SK-N-SH (cell line): ENCODE measurements at regions not wholly inside any gene's neighbourhood (a gene's known extent, or its start where the extent isn't known, plus 50 kb on each side); places are given as distances from the start of the nearest gene placed in this dataset.
A peak's percentile ranks its signal among the peaks of the same experiment; 100 is the strongest.

Experiments
- CTCF ChIA-PET: fragments of 300-600, 350-600 bp; formaldehyde crosslinking; extraction: SDS; loops from one replicate; lab custom pipeline; 2021; lab: Yijun Ruan, JAX
- POLR2A ChIA-PET: fragments of 350-600 bp; sonication (Branson Sonifier 250); formaldehyde crosslinking; extraction: SDS; loops from one replicate; lab custom pipeline; 2020; ENCODE audit warnings: antibody characterized with exemption, inconsistent platforms; lab: Yijun Ruan, JAX
- DNase-seq: peaks from one replicate; pipeline ENCODE4 v3.0.0; 2012
- H2AFZ ChIP-seq: fragments of 200-600 bp; sonication (generic); 2 replicates; pipeline ENCODE4 v1.8.1; 2016; ENCODE audit warnings: antibody characterized with exemption, mild to moderate bottlenecking, low read depth
- H3F3A ChIP-seq: fragments of 200-600 bp; sonication (generic); replicated peaks from 2 replicates; pipeline ENCODE3; 2016; ENCODE audit warnings: antibody characterized with exemption, mild to moderate bottlenecking; ENCODE audit not compliant: insufficient read depth
- H3K27ac ChIP-seq, 2 experiments: fragments of 200-500 bp in 1 of 2; fragments of 200-600 bp in 1 of 2; sonication (Bioruptor generic) in 1 of 2; sonication (generic), shearing (Covaris generic) in 1 of 2; 2 replicates each; pipeline versions ENCODE4 v1.5.1 to v1.6.1; 2014 to 2016; ENCODE audit warnings: low read depth in 2 of 2, inconsistent platforms in 1 of 2, low read length in 1 of 2, mild to moderate bottlenecking in 1 of 2, mixed read lengths in 1 of 2
- H3K27me3 ChIP-seq: fragments of 200-600 bp; sonication (generic), shearing (Covaris generic); 2 replicates; pipeline ENCODE4 v1.6.1; 2016; ENCODE audit warnings: mixed run types; ENCODE audit not compliant: insufficient read depth
- H3K36me3 ChIP-seq, 2 experiments: fragments of 200-500 bp in 1 of 2; fragments of 200-600 bp in 1 of 2; sonication (Bioruptor generic) in 1 of 2; sonication (generic) in 1 of 2; replicated peaks in 1 of 2; 2 replicates each; pipeline versions ENCODE3 to v1.5.1; 2014 to 2016; ENCODE audit warnings: low read length in 1 of 2, mild to moderate bottlenecking in 1 of 2; ENCODE audit not compliant: insufficient read depth in 2 of 2, control insufficient read depth in 1 of 2
- H3K4me1 ChIP-seq, 2 experiments: fragments of 200-500 bp in 1 of 2; fragments of 200-600 bp in 1 of 2; sonication (Bioruptor generic) in 1 of 2; sonication (generic), shearing (Covaris generic) in 1 of 2; 2 replicates each; pipeline versions ENCODE4 v1.5.1 to v1.6.1; 2014 to 2016; ENCODE audit warnings: low read depth in 1 of 2, low read length in 1 of 2, mixed run types in 1 of 2; ENCODE audit not compliant: insufficient read depth in 2 of 2, control insufficient read depth in 1 of 2
- H3K4me2 ChIP-seq: fragments of 200-600 bp; sonication (generic), shearing (Covaris generic); 2 replicates; pipeline ENCODE4 v1.6.1; 2017; ENCODE audit warnings: mixed run types
- H3K4me3 ChIP-seq, 2 experiments: fragments of 200-500 bp in 1 of 2; fragments of 200-600 bp in 1 of 2; sonication (Bioruptor generic) in 1 of 2; sonication (generic), shearing (Covaris generic) in 1 of 2; 2 replicates each; pipeline versions ENCODE4 v1.5.1 to v1.8.1; 2014 to 2016; ENCODE audit warnings: low read depth in 2 of 2, inconsistent platforms in 1 of 2, low read length in 1 of 2, mild to moderate bottlenecking in 1 of 2, mixed read lengths in 1 of 2, moderate library complexity in 1 of 2
- H3K79me2 ChIP-seq: fragments of 200-600 bp; sonication (generic); 2 replicates; pipeline ENCODE4 v1.8.1; 2017; ENCODE audit warnings: mild to moderate bottlenecking; ENCODE audit not compliant: insufficient read depth
- H3K9ac ChIP-seq: fragments of 200-600 bp; sonication (generic); 2 replicates; pipeline ENCODE4 v1.6.1; 2017; ENCODE audit warnings: mixed run types
- H3K9me2 ChIP-seq: fragments of 200-600 bp; sonication (generic); 2 replicates; pipeline ENCODE4 v1.6.1; 2017; ENCODE audit warnings: mixed run types
- H3K9me3 ChIP-seq: fragments of 200-600 bp; sonication (generic); 2 replicates; pipeline ENCODE4 v1.6.1; 2017; ENCODE audit warnings: mixed run types, mild to moderate bottlenecking, moderate library complexity
- H4K20me1 ChIP-seq: fragments of 200-600 bp; sonication (generic); 2 replicates; pipeline ENCODE4 v1.6.1; 2017; ENCODE audit warnings: mild to moderate bottlenecking, mixed run types; ENCODE audit not compliant: insufficient read depth
- CHD2 ChIP-seq: fragments of 150-350 bp; IDR thresholded peaks from 2 replicates; pipeline ENCODE4 v1.6.1; 2018; ENCODE audit warnings: low read length; ENCODE audit not compliant: partially characterized antibody
- EP300 ChIP-seq, 2 experiments: IDR thresholded peaks; 2 replicates each; pipeline versions ENCODE4 v1.4.0 to v1.6.1; 2012; ENCODE audit warnings: borderline replicate concordance in 1 of 2, low read depth in 1 of 2, low read length in 1 of 2
- EZH2phosphoT487 ChIP-seq: fragments of 200-600 bp; sonication (generic); IDR thresholded peaks from 2 replicates; pipeline ENCODE4 v1.6.1; 2017; ENCODE audit warnings: low read depth, mixed run types, mild to moderate bottlenecking, antibody characterized with exemption, moderate library complexity, borderline replicate concordance
- FOSL2 ChIP-seq: IDR thresholded peaks from 2 replicates; pipeline ENCODE4 v1.4.0; 2012; ENCODE audit warnings: low read depth, mild to moderate bottlenecking, moderate library complexity, borderline replicate concordance
- FOXM1 ChIP-seq: IDR thresholded peaks from 2 replicates; pipeline ENCODE4 v1.4.0; 2012; ENCODE audit warnings: low read depth, mild to moderate bottlenecking
- GATA2 ChIP-seq: sonication (generic); formaldehyde crosslinking; IDR thresholded peaks from 2 replicates; pipeline ENCODE4 v1.5.0; 2020; ENCODE audit warnings: mild to moderate bottlenecking, missing genetic modification reagents
- JUND ChIP-seq: IDR thresholded peaks from 2 replicates; pipeline ENCODE4 v1.4.0; 2012
- MXI1 ChIP-seq: IDR thresholded peaks from 2 replicates; pipeline ENCODE4 v1.6.1; 2012; ENCODE audit warnings: mild to moderate bottlenecking, low read depth, low read length, improper control_type of control experiment
- NFIC ChIP-seq: IDR thresholded peaks from 2 replicates; pipeline ENCODE4 v1.4.0; 2012; ENCODE audit warnings: borderline replicate concordance
- POLR2AphosphoS5 ChIP-seq: IDR thresholded peaks from 2 replicates; pipeline ENCODE4 v1.6.1; 2012; ENCODE audit warnings: low read depth, low read length
- RAD21 ChIP-seq: IDR thresholded peaks from 2 replicates; pipeline ENCODE4 v1.6.1; 2012; ENCODE audit warnings: mild to moderate bottlenecking, low read length
- RCOR1 ChIP-seq: fragments of 150-350 bp; IDR thresholded peaks from 2 replicates; pipeline ENCODE4 v1.6.1; 2017; ENCODE audit warnings: antibody characterized with exemption, low read length
- SIN3A ChIP-seq: IDR thresholded peaks from 2 replicates; pipeline ENCODE4 v1.6.1; 2012; ENCODE audit warnings: low read depth, mild to moderate bottlenecking, low read length, moderate library complexity, borderline replicate concordance
- SMC3 ChIP-seq: IDR thresholded peaks from 2 replicates; pipeline ENCODE4 v1.6.1; 2012; ENCODE audit warnings: low read depth, low read length, improper control_type of control experiment
- TAF1 ChIP-seq: IDR thresholded peaks from 2 replicates; pipeline ENCODE4 v1.6.1; 2012; ENCODE audit warnings: low read depth, mild to moderate bottlenecking, low read length, moderate library complexity, borderline replicate concordance
- TCF12 ChIP-seq: IDR thresholded peaks from 2 replicates; pipeline ENCODE4 v1.4.0; 2012
- YY1 ChIP-seq: IDR thresholded peaks from 2 replicates; pipeline ENCODE4 v1.4.0; 2012; ENCODE audit warnings: low read depth, mild to moderate bottlenecking
- WGBS: methylation state at CpG from one replicate; pipeline ENCODE4 v1.1.6; 2017; ENCODE audit warnings: low lambda C conversion rate; 5-methylcytosine and 5-hydroxymethylcytosine counted together
- TF ChIP-seq, protein P1 (sequence below): IDR thresholded peaks from 2 replicates; pipeline ENCODE4; 2012
- TF ChIP-seq, protein P2 (sequence below): fragments of 150-350 bp; IDR thresholded peaks from 2 replicates; pipeline ENCODE4 v1.6.1; 2017; ENCODE audit warnings: antibody characterized with exemption, low read length, low read depth, borderline replicate concordance
- TF ChIP-seq, protein P3 (sequence below): IDR thresholded peaks from 2 replicates; pipeline ENCODE4 v1.4.0; 2012; ENCODE audit warnings: low read depth

DNA sequence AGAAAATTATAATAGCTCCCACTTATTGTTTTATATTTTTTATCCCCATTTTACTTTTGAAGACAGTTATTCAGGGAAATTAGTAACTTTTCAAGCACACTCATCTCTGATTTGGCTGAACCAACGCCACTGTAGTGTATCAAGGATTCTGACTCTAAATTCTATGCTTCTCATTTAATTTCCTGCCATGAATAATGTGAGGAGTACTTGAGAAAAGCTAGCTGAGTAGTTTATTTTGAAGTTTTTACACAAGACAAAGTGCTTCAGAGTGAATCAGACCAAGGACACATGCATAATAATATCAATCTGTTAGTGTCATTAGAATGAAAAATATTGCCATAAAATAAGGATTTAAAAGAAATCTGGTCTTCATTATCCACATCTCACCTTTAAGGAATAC is 329.9 kb downstream of the SLITRK6 start:
- H3K4me3 ChIP-seq: no peak overlapping the region
- TF ChIP-seq CHD2 (no peak), EZH2phosphoT487 (no peak), EP300 (IDR thresholded peaks at IDR 0.05; ENCODE audit: borderline replicate concordance in 1 of 2, low read depth in 1 of 2, low read length in 1 of 2) (no peak), JUND (no peak), YY1 (no peak), FOXM1 (no peak), SIN3A (no peak), TCF12 (no peak), TAF1 (no peak), RAD21 (no peak), RCOR1 (no peak)
- TF ChIP-seq, protein P1, sequence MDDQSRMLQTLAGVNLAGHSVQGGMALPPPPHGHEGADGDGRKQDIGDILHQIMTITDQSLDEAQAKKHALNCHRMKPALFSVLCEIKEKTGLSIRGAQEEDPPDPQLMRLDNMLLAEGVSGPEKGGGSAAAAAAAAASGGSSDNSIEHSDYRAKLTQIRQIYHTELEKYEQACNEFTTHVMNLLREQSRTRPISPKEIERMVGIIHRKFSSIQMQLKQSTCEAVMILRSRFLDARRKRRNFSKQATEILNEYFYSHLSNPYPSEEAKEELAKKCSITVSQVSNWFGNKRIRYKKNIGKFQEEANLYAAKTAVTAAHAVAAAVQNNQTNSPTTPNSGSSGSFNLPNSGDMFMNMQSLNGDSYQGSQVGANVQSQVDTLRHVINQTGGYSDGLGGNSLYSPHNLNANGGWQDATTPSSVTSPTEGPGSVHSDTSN: no peak
- TF ChIP-seq, protein P2, sequence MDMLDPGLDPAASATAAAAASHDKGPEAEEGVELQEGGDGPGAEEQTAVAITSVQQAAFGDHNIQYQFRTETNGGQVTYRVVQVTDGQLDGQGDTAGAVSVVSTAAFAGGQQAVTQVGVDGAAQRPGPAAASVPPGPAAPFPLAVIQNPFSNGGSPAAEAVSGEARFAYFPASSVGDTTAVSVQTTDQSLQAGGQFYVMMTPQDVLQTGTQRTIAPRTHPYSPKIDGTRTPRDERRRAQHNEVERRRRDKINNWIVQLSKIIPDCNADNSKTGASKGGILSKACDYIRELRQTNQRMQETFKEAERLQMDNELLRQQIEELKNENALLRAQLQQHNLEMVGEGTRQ: no peak
- H3K79me2 ChIP-seq: no peaks in the 10 kb centered on the region
- no peaks in the 10 kb centered on the region for H3K9me2 ChIP-seq
- no peaks in the 10 kb centered on the region for H3F3A ChIP-seq
- WGBS: 49% methylated on average over 1 of the region's 1 CpG
- H3K9ac ChIP-seq: no peak overlapping the region
- no peaks in the 10 kb centered on the region; a peak in 1 of 4 replicates for H3K4me1 ChIP-seq
- H3K27ac ChIP-seq: no peak overlapping the region
- no peaks in the 10 kb centered on the region for H4K20me1 ChIP-seq
- POLR2A ChIA-PET: no interaction called here
- H3K9me3 ChIP-seq: no peaks in the 10 kb centered on the region
- DNase-seq: no peak
- no peak overlapping the region for H3K4me2 ChIP-seq
- no peaks in the 10 kb centered on the region for H3K27me3 ChIP-seq
- CTCF ChIA-PET: interaction anchor here (1.0 kb wide), 1 partner anchor 14 kb away, joined by 3 read pairs; no protein-coding TSS in a partner anchor
- H3K36me3 ChIP-seq: no peaks in the 10 kb centered on the region
- peak overlapping the region; percentile 64 for H2AFZ ChIP-seq

DNA sequence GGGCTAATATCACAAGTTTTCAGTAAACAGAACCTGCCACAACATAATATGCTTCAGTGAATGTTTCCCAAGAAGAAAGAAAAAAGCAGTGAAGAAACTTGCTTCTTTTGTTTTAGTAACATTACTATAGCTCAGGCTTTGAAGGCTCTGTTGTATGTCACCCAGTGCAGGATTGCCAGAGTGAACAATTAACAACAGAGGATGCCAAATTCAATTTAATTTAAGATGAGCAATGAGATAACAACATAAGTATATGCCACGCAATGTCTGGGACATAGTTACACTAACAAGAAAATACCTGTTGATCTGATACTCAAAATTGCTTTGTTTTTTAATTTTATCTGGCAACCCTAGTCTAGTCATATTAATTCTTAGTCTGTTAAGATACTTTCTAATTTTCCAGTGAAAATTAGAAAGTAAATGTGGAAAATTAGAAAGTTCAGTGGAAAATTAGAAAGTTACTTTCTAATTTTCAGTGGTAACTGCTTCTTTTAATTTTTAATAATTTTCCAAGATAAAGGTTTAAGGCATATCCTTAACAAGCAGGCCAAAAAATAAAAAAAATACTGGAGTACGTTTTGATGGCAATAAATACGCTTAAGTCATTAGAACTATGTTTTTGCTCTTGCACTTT is 336.3 kb downstream of the SLITRK6 start:
- Histone ChIP-seq H3K4me1 (peaks cover 0 to 11% of the 10 kb centered on the region in 2 experiments; a peak in 1 of 4 replicates), H3K27me3 (no peaks in the 10 kb centered on the region), H3K4me3 (no peak overlapping the region), H3K9ac (no peak overlapping the region), H2AFZ (no peak overlapping the region), H3K9me2 (no peaks in the 10 kb centered on the region), H3K4me2 (no peak overlapping the region), H3K79me2 (no peaks in the 10 kb centered on the region), H4K20me1 (no peaks in the 10 kb centered on the region), H3K36me3 (no peaks in the 10 kb centered on the region), H3F3A (no peaks in the 10 kb centered on the region), H3K9me3 (peaks cover 5% of the 10 kb centered on the region; the same call in 1 of the 2 replicates), H3K27ac (peak overlapping the region in 1 of 2 experiments; percentile 72; a peak in 1 of 4 replicates)
- ChIA-PET CTCF (no interaction called here), POLR2A (no interaction called here)
- DNase-seq: peak; percentile 48
- WGBS: 68% methylated on average over 3 of the region's 3 CpGs
- TF ChIP-seq JUND: peak; percentile 52
- TF ChIP-seq NFIC: peak; percentile 45; the same call in 1 of the 2 replicates
- TF ChIP-seq, protein P1: peak; percentile 90
- TF ChIP-seq FOSL2: peak; percentile 13; the same call in 1 of the 2 replicates
- peak; percentile 99 for TF ChIP-seq RCOR1
- peak; percentile 79; the same call in 1 of the 2 replicates for TF ChIP-seq POLR2AphosphoS5
- TF ChIP-seq EP300 (IDR thresholded peaks at IDR 0.05; ENCODE audit: borderline replicate concordance in 1 of 2, low read depth in 1 of 2, low read length in 1 of 2): peak; percentile 71 to 95; a peak in 3 of 4 replicates
- TF ChIP-seq TAF1: no peak
- TF ChIP-seq MXI1: no peak
- TF ChIP-seq RAD21: peak; percentile 38
- peak; percentile 91 for TF ChIP-seq GATA2 (CRISPR knock-in tag)
- TF ChIP-seq, protein P3, sequence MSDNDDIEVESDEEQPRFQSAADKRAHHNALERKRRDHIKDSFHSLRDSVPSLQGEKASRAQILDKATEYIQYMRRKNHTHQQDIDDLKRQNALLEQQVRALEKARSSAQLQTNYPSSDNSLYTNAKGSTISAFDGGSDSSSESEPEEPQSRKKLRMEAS: no peak
- TF ChIP-seq TCF12: peak; percentile 92
- no peak for TF ChIP-seq SMC3
